PC-9 (cell line): ENCODE measurements at regions not wholly inside any gene's neighbourhood (a gene's known extent, or its start where the extent isn't known, plus 50 kb on each side); places are given as distances from the start of the nearest gene placed in this dataset.

Experiments used
- CTCF ChIP-seq: fragments of 200-600 bp; sonication (generic); conservative IDR thresholded peaks from 2 replicates; pipeline ENCODE4 v1.6.1; 2017; ENCODE audit warnings: mixed run types, antibody characterized with exemption, mild to moderate bottlenecking, moderate library complexity
- EZH2 ChIP-seq: fragments of 200-600 bp; sonication (generic); IDR thresholded peaks from 2 replicates; pipeline ENCODE4 v1.8.0; 2017; ENCODE audit warnings: antibody characterized with exemption, low read depth

DNA sequence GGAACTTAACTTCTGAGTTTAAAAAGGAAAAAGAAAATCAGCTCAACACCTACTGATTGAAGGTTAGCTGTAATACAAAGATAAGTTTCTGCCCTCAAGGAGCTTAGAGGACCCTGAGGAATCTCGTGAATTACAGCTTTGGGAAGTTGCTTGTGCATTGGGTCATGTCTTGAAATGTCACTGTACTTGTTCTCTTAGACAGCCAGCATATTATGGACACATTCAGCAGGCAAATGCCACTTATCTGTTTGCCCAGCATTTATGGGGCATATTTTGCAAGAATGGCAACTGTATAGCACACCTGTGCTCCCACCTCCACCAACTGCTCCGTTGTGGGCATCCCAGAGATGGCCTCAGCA lies 263.6 kb upstream of the CRY1 start:
- TF ChIP-seq CTCF (no peak), EZH2 (no peak)
